AML-193 (cell line): ENCODE measurements at regions not wholly inside any gene's neighbourhood (a gene's known extent, or its start where the extent isn't known, plus 50 kb on each side); places are given as distances from the start of the nearest gene placed in this dataset.
"Not testable (repeated sequence)": the region's sequence is repeated elsewhere in the genome, so short reads cannot be mapped to it uniquely, and the experiment has no call there.

Experiments
- DNase-seq, 2 experiments: peaks; one replicate each; lab custom pipeline; 2025; lab: John Stamatoyannopoulos, UW

DNA sequence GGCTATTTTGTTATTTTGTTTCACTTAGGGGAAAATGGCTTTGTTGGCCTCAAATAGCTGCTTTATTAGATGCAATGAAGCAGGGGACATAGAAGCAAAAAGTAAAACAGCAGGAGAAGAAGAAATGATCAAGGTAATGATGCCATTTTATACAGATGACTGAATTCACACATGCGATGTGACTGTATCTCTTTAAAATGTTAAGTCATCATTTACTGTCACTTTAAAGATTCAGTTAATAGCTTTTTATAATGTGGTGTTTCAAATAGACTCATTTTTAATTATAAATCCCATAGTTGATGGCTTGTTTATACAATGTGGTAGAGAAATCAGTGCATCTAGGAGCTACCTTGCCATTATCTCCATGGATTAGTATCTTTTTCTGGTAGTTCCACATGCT is 863.9 kb upstream of the DEFB115 start:
- DNase-seq, result not testable (repeated sequence)

DNA sequence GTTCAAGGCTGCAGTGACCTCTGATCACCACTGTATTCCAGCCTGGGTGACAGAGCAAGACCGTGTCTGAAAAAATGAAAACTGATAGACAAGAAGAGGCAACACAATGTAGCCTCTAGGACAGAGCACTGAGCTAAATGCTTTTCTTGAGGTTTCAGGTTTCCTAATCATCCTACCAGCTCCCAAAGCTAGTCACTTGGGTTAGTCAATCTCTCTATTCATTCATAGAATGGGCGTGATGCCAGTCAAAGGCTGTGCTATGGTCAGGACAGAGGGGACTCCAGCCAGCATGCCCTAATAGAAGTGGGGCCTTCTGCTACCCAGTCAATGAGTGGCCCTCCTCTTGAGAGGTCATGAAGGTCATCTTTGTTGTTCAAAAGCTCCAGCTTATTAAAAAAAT is 860.4 kb upstream of the DEFB115 start:
- not testable (repeated sequence) for DNase-seq

DNA sequence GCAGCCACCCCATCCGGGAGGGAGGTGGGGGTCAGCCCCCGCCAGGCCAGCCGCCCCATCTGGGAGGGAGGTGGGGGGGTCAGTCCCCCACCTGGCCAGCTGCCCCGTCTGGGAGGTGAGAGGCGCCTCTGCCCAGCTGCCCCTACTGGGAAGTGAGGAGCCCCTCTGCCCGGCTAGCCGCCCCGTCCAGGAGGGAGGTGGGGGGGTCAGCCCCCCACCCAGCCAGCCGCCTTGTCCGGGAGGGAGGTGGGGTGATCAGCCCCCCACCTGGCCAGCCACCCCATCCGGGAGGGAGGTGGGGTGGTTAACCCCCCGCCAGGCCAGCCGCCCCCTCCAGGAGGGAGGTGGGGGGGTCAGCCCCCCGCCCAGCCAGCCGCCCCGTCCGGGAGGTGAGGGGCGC is 852.4 kb upstream of the DEFB115 start:
- DNase-seq, result not testable (repeated sequence)

DNA sequence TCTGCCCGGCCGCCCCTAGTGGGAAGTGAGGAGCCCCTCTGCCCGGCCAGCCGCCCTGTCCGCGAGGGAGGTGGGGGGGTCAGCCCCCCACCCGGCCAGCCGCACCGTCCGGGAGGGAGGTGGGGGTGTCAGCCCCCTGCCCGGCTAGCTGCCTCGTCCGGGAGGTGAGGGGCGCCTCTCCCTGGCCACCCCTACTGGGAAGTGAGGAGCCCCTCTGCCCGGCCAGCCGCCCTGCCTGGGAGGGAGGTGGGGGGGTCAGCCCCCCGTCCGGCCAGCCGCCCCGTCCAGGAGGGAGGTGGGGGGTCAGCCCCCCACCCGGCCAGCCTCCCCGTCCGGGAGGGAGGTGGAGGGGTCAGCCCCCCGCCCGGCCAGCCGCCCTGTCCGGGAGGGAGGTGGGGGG is 851.9 kb upstream of the DEFB115 start:
- not testable (repeated sequence) for DNase-seq

DNA sequence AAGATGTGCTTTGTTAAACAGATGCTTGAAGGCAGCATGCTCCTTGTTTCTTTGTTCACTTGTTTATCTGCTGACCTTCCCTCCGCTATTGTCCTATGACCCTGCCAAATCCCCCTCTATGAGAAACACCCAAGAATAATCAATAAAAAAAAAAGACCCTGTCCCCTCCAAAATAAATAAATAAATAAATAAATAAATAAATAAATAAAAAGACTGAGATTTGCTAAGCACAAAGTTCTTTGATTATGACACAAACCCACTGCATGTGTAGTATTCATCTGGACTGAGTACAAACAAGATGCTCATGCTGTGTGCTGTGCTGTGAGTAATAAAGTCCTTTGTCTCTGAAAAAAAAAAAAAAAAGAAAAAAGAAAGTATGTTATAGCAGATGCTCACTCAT is 851.1 kb upstream of the DEFB115 start:
- not testable (repeated sequence) for DNase-seq

DNA sequence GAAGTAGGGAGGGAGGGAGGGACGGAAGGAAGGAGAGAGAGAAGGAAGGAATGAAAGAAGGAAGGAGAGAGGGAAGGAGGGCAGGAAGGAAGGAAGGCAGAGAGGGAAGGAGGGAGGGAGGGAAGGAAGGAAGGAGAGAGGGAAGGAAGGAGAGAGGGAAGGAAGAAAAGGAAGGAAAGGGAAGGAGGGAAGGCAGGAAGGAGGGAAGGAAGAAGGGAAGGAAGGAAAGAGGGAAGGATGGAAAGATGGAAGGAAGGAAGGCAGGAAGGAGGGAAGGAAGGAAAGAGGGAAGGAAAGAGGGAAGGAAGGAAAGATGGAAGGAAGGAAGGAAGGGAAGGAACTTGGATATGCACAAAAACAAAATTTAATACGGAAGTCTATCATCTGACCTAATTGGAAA is 844.5 kb upstream of the DEFB115 start:
- no peak for DNase-seq

DNA sequence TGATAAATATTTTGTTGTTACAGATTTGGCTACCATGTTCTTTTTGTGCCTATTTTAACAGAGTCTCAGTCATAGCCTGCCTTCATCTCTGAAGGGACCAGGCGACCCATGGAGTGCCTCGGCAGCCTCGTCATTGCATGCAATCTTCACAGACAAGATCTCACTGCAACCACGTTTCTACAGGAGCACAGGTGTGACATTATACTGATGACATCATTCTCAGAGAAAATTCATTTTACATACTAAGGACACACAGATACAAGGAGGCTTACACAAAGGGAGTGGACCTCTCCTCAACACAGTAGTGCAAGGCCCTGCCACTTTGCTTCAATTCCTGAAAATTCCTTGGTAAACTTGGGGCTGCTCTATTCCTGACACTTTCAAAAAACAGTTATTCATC is 840.1 kb upstream of the DEFB115 start:
- not testable (repeated sequence) for DNase-seq

DNA sequence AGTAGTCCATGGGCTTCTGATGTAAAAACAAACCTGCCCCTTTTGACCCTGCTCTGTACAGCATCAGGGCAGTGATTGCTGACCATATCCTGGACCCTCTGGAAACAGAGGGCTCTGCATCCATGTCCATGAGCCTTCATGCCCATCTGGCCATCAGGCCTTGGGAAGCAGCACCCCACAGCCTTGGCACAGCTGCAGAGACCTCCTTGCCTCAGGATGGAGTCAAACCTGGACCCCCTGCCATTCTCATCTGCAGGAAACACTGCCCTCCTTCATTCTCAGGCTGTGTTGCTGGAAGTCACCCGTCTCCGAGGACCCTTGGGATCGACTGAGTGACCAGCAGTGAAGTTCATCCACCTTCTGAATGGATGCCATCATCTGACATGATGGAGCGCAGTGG is 839.1 kb upstream of the DEFB115 start:
- DNase-seq, result not testable (repeated sequence)

DNA sequence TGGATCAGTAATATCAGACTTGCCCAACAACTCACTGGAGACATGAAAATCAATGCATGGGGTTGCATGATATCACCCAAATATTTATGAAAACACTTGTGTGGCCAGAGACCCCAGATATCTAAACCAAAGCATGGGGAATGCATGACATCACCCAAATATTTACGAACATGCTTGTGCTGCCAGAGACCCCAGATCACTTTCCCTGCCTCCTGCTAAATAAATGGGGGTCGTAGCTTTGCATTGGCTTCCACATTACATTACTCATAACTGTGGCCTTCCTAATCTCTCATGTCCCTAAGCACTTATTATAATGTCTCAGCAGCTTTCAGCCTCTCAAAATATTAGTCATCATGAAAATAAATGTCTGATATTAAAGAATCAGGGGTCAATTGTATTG is 838.0 kb upstream of the DEFB115 start:
- DNase-seq, result no peak

DNA sequence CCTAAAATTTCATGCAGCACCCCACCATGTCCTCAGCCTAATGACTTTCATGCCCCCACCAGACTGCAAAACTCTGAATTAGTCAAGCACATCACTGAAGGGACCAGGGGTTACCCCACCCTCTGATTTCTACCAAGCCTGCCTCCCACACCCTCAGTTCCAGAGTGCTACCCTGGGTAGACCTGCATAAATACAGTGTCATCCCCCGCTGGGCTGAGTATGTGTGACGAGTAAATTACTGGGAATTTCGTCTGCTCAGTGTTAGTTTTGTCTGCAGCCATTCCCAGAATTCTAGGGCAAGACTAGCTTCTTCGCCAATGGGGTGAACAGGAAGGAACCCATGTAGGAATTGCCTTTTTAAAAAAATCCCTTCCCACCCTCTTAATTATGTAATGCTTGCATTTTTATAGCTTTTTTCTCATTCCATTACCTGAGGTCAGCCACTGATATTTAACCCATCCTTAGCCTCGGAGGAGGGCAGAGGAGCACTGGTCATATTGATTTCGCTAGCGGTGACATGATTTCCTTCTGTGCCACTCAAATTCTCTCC is 837.5 kb upstream of the DEFB115 start:
- DNase-seq, result not testable (repeated sequence)
